PC-3 (cell line): ENCODE measurements at regions not wholly inside any gene's neighbourhood (a gene's known extent, or its start where the extent isn't known, plus 50 kb on each side); places are given as distances from the start of the nearest gene placed in this dataset.
A peak's percentile ranks its signal among the peaks of the same experiment; 100 is the strongest.

ENCODE experiments used
- ATAC-seq: fragments of 200-7000 bp; cut with Tn5 transposase; 2 replicates; pipeline ENCODE4 v1.9.1; 2020; ENCODE audit warnings: mild to moderate bottlenecking, moderate library complexity
- BruUV-seq: library from RNA; stranded (reverse); fragments of 400-500 nt; replicated peaks from 2 replicates; lab custom pipeline; 2021; lab: Mats Ljungman, UMichigan
- CTCF ChIA-PET: fragments of 300-600 bp; sonication (Branson Sonifier 250); formaldehyde crosslinking; loops from one replicate; lab custom pipeline; 2022; ENCODE audit warnings: antibody characterized with exemption; lab: Charles Lee
- POLR2A ChIA-PET: fragments of 300-600 bp; sonication (Branson Sonifier 250); formaldehyde crosslinking; loops from one replicate; lab custom pipeline; 2022; ENCODE audit warnings: antibody characterized with exemption; ENCODE audit not compliant: unreplicated experiment; lab: Charles Lee
- DNase-seq: peaks from one replicate; pipeline ENCODE4 v3.0.0-alpha.2; 2015
- H2AFZ ChIP-seq: fragments of 300-600 bp; sonication (generic); 2 replicates; pipeline ENCODE4 v1.6.0; 2016; ENCODE audit warnings: antibody characterized with exemption, low read length
- H3F3A ChIP-seq: fragments of 300-600 bp; sonication (generic); one replicate; pipeline ENCODE4 v1.6.0; 2017; ENCODE audit warnings: antibody characterized with exemption, low read length, control low read depth, mild to moderate bottlenecking; ENCODE audit not compliant: unreplicated experiment
- H3K27ac ChIP-seq: fragments of 300-600 bp; sonication (generic); 2 replicates; pipeline ENCODE4 v1.5.1; 2016; ENCODE audit warnings: mild to moderate bottlenecking, low read length
- H3K27me3 ChIP-seq: fragments of 300-600 bp; sonication (generic); 2 replicates; pipeline ENCODE4 v1.6.1; 2016; ENCODE audit warnings: low read length, mixed read lengths
- H3K36me3 ChIP-seq: fragments of 300-600 bp; sonication (generic); 2 replicates; pipeline ENCODE4 v1.6.1; 2016; ENCODE audit warnings: low read depth, mixed run types, low read length, mixed read lengths
- H3K4me1 ChIP-seq: fragments of 300-600 bp; sonication (generic); 2 replicates; pipeline ENCODE4 v1.5.1; 2016; ENCODE audit warnings: low read length; ENCODE audit not compliant: insufficient read depth
- H3K4me2 ChIP-seq: fragments of 300-600 bp; sonication (generic); 2 replicates; pipeline ENCODE4 v1.6.0; 2016; ENCODE audit warnings: low read length
- H3K4me3 ChIP-seq: fragments of 300-600 bp; sonication (generic); 2 replicates; pipeline ENCODE4 v1.5.1; 2016; ENCODE audit warnings: mild to moderate bottlenecking, low read length, mixed read lengths
- H3K79me2 ChIP-seq: fragments of 300-600 bp; sonication (generic); 2 replicates; pipeline ENCODE4 v1.6.1; 2017; ENCODE audit warnings: low read length, mixed read lengths
- H3K9ac ChIP-seq: fragments of 300-600 bp; sonication (generic); 2 replicates; pipeline ENCODE4 v1.6.0; 2016; ENCODE audit warnings: mild to moderate bottlenecking, low read length
- H3K9me2 ChIP-seq: fragments of 300-600 bp; sonication (generic); replicated peaks from 2 replicates; pipeline ENCODE4 v1.6.1; 2016; ENCODE audit warnings: mixed run types, low read length, mixed read lengths
- H3K9me3 ChIP-seq: fragments of 300-600 bp; sonication (generic); 2 replicates; pipeline ENCODE4 v1.6.1; 2016; ENCODE audit warnings: low read length, mixed read lengths
- H4K20me1 ChIP-seq: fragments of 300-600 bp; sonication (generic); 2 replicates; pipeline ENCODE4 v1.6.1; 2016; ENCODE audit warnings: low read length, mixed read lengths
- EZH2 ChIP-seq: fragments of 300-600 bp; sonication (generic); IDR thresholded peaks from one replicate; pipeline ENCODE4 v1.6.1; 2017; ENCODE audit warnings: antibody characterized with exemption, mild to moderate bottlenecking, low read length; ENCODE audit not compliant: unreplicated experiment
- EZH2phosphoT487 ChIP-seq: fragments of 300-600 bp; sonication (generic); IDR thresholded peaks from 2 replicates; pipeline ENCODE4 v1.6.1; 2018; ENCODE audit warnings: mild to moderate bottlenecking, antibody characterized with exemption, low read length, borderline replicate concordance
- intact Hi-C: fragments of 100-400 bp; cut with micrococcal nuclease; formaldehyde crosslinking; loops from 2 replicates; pipeline ENCODE4 v1.9.0; 2023
- TF ChIP-seq, protein P1 (sequence below): fragments of 300-600 bp; sonication (generic); conservative IDR thresholded peaks from 2 replicates; pipeline ENCODE4 v1.5.1; 2017; ENCODE audit warnings: antibody characterized with exemption, low read depth, mild to moderate bottlenecking, low read length

- H3K4me3 ChIP-seq, result 0 out of 2 replicates have a peak overlapping the region, but pooled peaks have one; percentile 0
- H3K36me3 ChIP-seq, result no peaks in the 10 kb centered on the region
- peak overlapping the region; percentile 18; the same call in 1 of the 2 replicates for H3K9ac ChIP-seq
- H3K27me3 ChIP-seq, result no peaks in the 10 kb centered on the region
- CTCF ChIA-PET, result no interaction called here
- peaks cover 29% of the 10 kb centered on the region for H3K4me1 ChIP-seq
- H3F3A ChIP-seq, result peaks cover 4% of the 10 kb centered on the region
- no peaks in the 10 kb centered on the region for H3K9me3 ChIP-seq
- TF ChIP-seq EZH2phosphoT487 (no peak), EZH2 (no peak)
- TF ChIP-seq, protein P1, sequence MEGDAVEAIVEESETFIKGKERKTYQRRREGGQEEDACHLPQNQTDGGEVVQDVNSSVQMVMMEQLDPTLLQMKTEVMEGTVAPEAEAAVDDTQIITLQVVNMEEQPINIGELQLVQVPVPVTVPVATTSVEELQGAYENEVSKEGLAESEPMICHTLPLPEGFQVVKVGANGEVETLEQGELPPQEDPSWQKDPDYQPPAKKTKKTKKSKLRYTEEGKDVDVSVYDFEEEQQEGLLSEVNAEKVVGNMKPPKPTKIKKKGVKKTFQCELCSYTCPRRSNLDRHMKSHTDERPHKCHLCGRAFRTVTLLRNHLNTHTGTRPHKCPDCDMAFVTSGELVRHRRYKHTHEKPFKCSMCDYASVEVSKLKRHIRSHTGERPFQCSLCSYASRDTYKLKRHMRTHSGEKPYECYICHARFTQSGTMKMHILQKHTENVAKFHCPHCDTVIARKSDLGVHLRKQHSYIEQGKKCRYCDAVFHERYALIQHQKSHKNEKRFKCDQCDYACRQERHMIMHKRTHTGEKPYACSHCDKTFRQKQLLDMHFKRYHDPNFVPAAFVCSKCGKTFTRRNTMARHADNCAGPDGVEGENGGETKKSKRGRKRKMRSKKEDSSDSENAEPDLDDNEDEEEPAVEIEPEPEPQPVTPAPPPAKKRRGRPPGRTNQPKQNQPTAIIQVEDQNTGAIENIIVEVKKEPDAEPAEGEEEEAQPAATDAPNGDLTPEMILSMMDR, result no peak
- H3K27ac ChIP-seq, result peak overlapping the region; percentile 68
- no peaks in the 10 kb centered on the region for H4K20me1 ChIP-seq
- ATAC-seq (peak; percentile 82), DNase-seq (peak; percentile 62)
- no peak overlapping the region for H2AFZ ChIP-seq
- H3K79me2 ChIP-seq, result no peaks in the 10 kb centered on the region
- intact Hi-C loops, result loop anchor here (10.0 kb wide), 1 partner anchor 412 kb away; no protein-coding TSS in a partner anchor
- peak overlapping the region; percentile 32 for H3K4me2 ChIP-seq
- no peaks in the 10 kb centered on the region for H3K9me2 ChIP-seq
- no TSS peak for BruUV-seq
- POLR2A ChIA-PET, result no interaction called here
Observed at GRCh38 chr20:11132819-11133415, 459.1 kb upstream of the JAG1 start.

DNA sequence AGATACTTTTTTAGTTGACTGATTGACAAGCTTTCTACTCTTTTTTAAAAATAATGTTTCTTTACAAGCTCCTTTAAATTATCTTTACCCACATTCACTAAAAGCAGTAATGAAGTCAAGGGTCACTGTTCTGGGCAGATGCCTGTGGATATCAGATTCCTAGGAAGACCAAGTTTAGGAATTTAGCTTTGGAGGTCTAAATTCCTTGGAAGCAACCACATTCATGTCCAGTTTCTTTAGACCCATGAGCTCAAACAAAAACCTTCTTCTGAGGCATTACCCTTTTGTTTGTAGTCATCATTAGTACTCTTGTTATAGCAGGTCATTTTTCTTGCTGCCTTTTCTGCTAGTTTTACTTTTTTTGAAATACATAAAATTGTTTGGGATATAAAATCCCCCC lies 462.9 kb upstream of the JAG1 start:
- H3K36me3 ChIP-seq, result no peaks in the 10 kb centered on the region
- ChIA-PET CTCF (no interaction called here), POLR2A (no interaction called here)
- H3F3A ChIP-seq, result peaks cover 4% of the 10 kb centered on the region
- no TSS peak for BruUV-seq
- intact Hi-C loops, result loop anchor here (10.0 kb wide), 1 partner anchor 408 kb away; no protein-coding TSS in a partner anchor
- H3K4me1 ChIP-seq, result peaks cover 34% of the 10 kb centered on the region
- no peaks in the 10 kb centered on the region for H4K20me1 ChIP-seq
- no peak overlapping the region for H3K4me3 ChIP-seq
- no peak overlapping the region for H3K9ac ChIP-seq
- ATAC-seq (no peak), DNase-seq (no peak)
- no peaks in the 10 kb centered on the region for H3K9me3 ChIP-seq
- no peak overlapping the region for H3K27ac ChIP-seq
- TF ChIP-seq, protein P1, result no peak
- TF ChIP-seq EZH2 (no peak), EZH2phosphoT487 (no peak)
- H3K79me2 ChIP-seq, result no peaks in the 10 kb centered on the region
- no peak overlapping the region for H2AFZ ChIP-seq
- H3K4me2 ChIP-seq, result no peak overlapping the region
- H3K9me2 ChIP-seq, result no peaks in the 10 kb centered on the region; the same call in 1 of the 2 replicates
- H3K27me3 ChIP-seq, result no peaks in the 10 kb centered on the region

DNA sequence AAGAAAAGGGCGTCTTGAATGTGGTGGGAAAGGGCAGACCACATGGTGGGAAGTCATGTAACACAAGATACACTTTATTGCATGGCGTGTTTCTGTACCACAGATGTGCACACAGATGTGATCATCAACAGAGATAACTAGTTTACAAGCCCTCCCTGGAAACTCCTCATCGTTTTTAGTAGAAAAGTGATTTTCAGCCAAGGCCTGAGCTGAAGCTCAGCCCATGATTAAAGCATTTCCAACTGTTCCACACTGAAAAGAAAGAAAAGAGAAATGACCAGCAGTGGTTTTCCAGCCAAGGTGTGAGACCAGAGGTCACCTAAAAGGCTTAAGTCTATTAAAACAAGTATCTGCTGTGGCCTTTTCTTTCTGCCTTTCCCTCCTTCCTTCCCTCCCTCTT lies 463.9 kb upstream of the JAG1 start:
- TF ChIP-seq EZH2phosphoT487 (no peak), EZH2 (no peak)
- TF ChIP-seq, protein P1, result no peak
- DNase-seq, result no peak
- Histone ChIP-seq H3K4me3 (no peak overlapping the region), H3F3A (peaks cover 4% of the 10 kb centered on the region), H3K27ac (no peak overlapping the region), H3K9ac (no peak overlapping the region), H4K20me1 (no peaks in the 10 kb centered on the region), H3K27me3 (no peaks in the 10 kb centered on the region), H3K9me2 (no peaks in the 10 kb centered on the region; the same call in 1 of the 2 replicates), H3K9me3 (no peaks in the 10 kb centered on the region), H3K36me3 (no peaks in the 10 kb centered on the region), H3K4me1 (peaks cover 28% of the 10 kb centered on the region), H2AFZ (no peak overlapping the region), H3K4me2 (no peak overlapping the region), H3K79me2 (no peaks in the 10 kb centered on the region)
- BruUV-seq, result no TSS peak
- POLR2A ChIA-PET, result no interaction called here
- ATAC-seq, result no peak
- CTCF ChIA-PET, result no interaction called here
- intact Hi-C loops, result loop anchor here (10.0 kb wide), 1 partner anchor 407 kb away; no protein-coding TSS in a partner anchor
